K562 (cell line): ENCODE measurements at regions not wholly inside any gene's neighbourhood (a gene's known extent, or its start where the extent isn't known, plus 50 kb on each side); places are given as distances from the start of the nearest gene placed in this dataset.

ENCODE experiments used
- ATAC-seq: fragments of 200-7000 bp; cut with Tn5 transposase; 3 replicates; pipeline ENCODE4 v1.9.1; 2020; ENCODE audit warnings: moderate library complexity
- BruUV-seq: library from RNA; stranded (reverse); fragments of 400-500 nt; replicated peaks from 2 replicates; lab custom pipeline; 2021; lab: Mats Ljungman, UMichigan
- CTCF ChIA-PET: fragments of 300-600 bp; formaldehyde crosslinking; extraction: SDS; loops from one replicate; lab custom pipeline; 2021; ENCODE audit warnings: low intra/inter-chr PET ratio; lab: Yijun Ruan, JAX
- POLR2A ChIA-PET: fragments of 300-600, 350-650 bp; sonication (Branson Sonifier 250); formaldehyde crosslinking; extraction: SDS; loops from one replicate; lab custom pipeline; 2021; ENCODE audit warnings: antibody characterized with exemption, inconsistent platforms; lab: Yijun Ruan, JAX
- DNase-seq, 4 experiments: peaks; one replicate each; pipeline versions ENCODE4 v3.0.0 to v3.0.0-alpha.2; 2011 to 2018; ENCODE audit warnings: low spot score in 3 of 4, mixed read lengths in 3 of 4; ENCODE audit errors: extremely low read depth in 1 of 4
- FAIRE-seq: peaks from 2 replicates; lab custom pipeline; 2011; peaks lifted over from hg19 to GRCh38; lab: Jason Lieb, UNC
- H2AFZ ChIP-seq: 2 replicates; pipeline ENCODE4 v1.6.0; 2011; ENCODE audit warnings: low read depth, low read length, control low read depth, inconsistent platforms
- H3K27ac ChIP-seq: fragments of 200-600 bp; 3 replicates; pipeline ENCODE4 v1.8.0; 2011; ENCODE audit warnings: low read depth, mild to moderate bottlenecking, control low read depth, inconsistent platforms, low read length, moderate library complexity, mixed read lengths; ENCODE audit errors: extremely low read depth
- H3K27me3 ChIP-seq, 2 experiments: fragments of 300-600 bp in 1 of 2; 2 replicates in 1 of 2; 3 replicates in 1 of 2; pipeline versions ENCODE4 v1.6.0 to v1.8.0; 2011; ENCODE audit warnings: inconsistent platforms in 2 of 2, low read length in 2 of 2, mild to moderate bottlenecking in 1 of 2, mixed read lengths in 1 of 2, moderate library complexity in 1 of 2; ENCODE audit not compliant: control insufficient read depth in 2 of 2, insufficient read depth in 2 of 2
- H3K36me3 ChIP-seq: fragments of 300-600 bp; 3 replicates; pipeline ENCODE4 v1.8.0; 2011; ENCODE audit warnings: mild to moderate bottlenecking, low read length, inconsistent platforms; ENCODE audit not compliant: control insufficient read depth, insufficient read depth
- H3K4me1 ChIP-seq, 2 experiments: fragments of 200-600 bp in 1 of 2; replicated peaks in 1 of 2; 2 replicates in 1 of 2; 3 replicates in 1 of 2; pipeline versions ENCODE4 v1.5.1 to v1.8.0; 2011; ENCODE audit warnings: inconsistent platforms in 2 of 2, low read length in 2 of 2, mild to moderate bottlenecking in 1 of 2, mixed read lengths in 1 of 2, moderate library complexity in 1 of 2; ENCODE audit not compliant: control insufficient read depth in 2 of 2, insufficient read depth in 2 of 2
- H3K4me2 ChIP-seq: 2 replicates; pipeline ENCODE4 v1.6.1; 2011; ENCODE audit warnings: low read length, control low read depth, inconsistent platforms, mixed read lengths; ENCODE audit not compliant: insufficient read depth
- H3K4me3 ChIP-seq: fragments of 200-600 bp; sonication (generic), shearing (Covaris generic); 2 replicates; pipeline ENCODE4 v1.5.1; 2016; ENCODE audit warnings: control low read depth, inconsistent platforms
- H3K79me2 ChIP-seq: fragments of 200-600 bp; 3 replicates; pipeline ENCODE4 v1.8.0; 2011; ENCODE audit warnings: low read length, inconsistent platforms; ENCODE audit not compliant: control insufficient read depth, insufficient read depth
- H3K9ac ChIP-seq, 2 experiments: 2 replicates each; pipeline versions ENCODE4 v1.6.0 to v1.6.1; 2011; ENCODE audit warnings: low read depth in 2 of 2, low read length in 2 of 2, control low read depth in 1 of 2, inconsistent platforms in 1 of 2, mild to moderate bottlenecking in 1 of 2, mixed read lengths in 1 of 2; ENCODE audit not compliant: insufficient read depth in 1 of 2
- H3K9me1 ChIP-seq: one replicate; pipeline ENCODE4 v1.6.0; 2011; ENCODE audit warnings: inconsistent platforms, mild to moderate bottlenecking, low read length, moderate library complexity; ENCODE audit not compliant: control insufficient read depth, insufficient read depth
- H3K9me3 ChIP-seq: replicated peaks from 2 replicates; pipeline ENCODE4 v1.5.1; 2011; ENCODE audit warnings: low read depth, low read length, inconsistent platforms; ENCODE audit not compliant: control insufficient read depth, insufficient read depth
- H4K20me1 ChIP-seq: replicated peaks from 2 replicates; pipeline ENCODE4 v1.6.1; 2011; ENCODE audit warnings: low read length, inconsistent platforms, mixed read lengths; ENCODE audit not compliant: control insufficient read depth, insufficient read depth
- ARID1B ChIP-seq: fragments of 450-650 bp; IDR thresholded peaks from 2 replicates; pipeline ENCODE4 v1.6.1; 2016; ENCODE audit warnings: antibody characterized with exemption, mild to moderate bottlenecking, inconsistent platforms
- BRF1 ChIP-seq: IDR thresholded peaks from 3 replicates; pipeline ENCODE4 v1.6.1; 2011; ENCODE audit warnings: borderline replicate concordance, mild to moderate bottlenecking; ENCODE audit not compliant: insufficient read length; ENCODE audit errors: extremely low read depth
- CC2D1A ChIP-seq: fragments of 450-650 bp; IDR thresholded peaks from 2 replicates; pipeline ENCODE4 v1.6.1; 2017; ENCODE audit warnings: mild to moderate bottlenecking
- ELF4 ChIP-seq: fragments of 450-650 bp; formaldehyde crosslinking; IDR thresholded peaks from 2 replicates; pipeline ENCODE4 v1.4.0; 2022; ENCODE audit warnings: missing genetic modification characterization
- FOS ChIP-seq: IDR thresholded peaks from 3 replicates; pipeline ENCODE4 v1.6.1; 2011; ENCODE audit not compliant: insufficient read length; ENCODE audit errors: extremely low read depth
- HDAC8 ChIP-seq: fragments of 450-650 bp; IDR thresholded peaks from 2 replicates; pipeline ENCODE4 v1.6.1; 2016; ENCODE audit warnings: mild to moderate bottlenecking, missing genetic modification characterization, moderate library complexity, missing compliant biosample characterization
- HSF4 ChIP-seq: fragments of 250-450 bp; sonication (Bioruptor Pico); IDR thresholded peaks from 2 replicates; pipeline ENCODE4 v2.1.2; 2022; ENCODE audit warnings: mild to moderate bottlenecking, moderate library complexity, borderline replicate concordance
- NFYB ChIP-seq: IDR thresholded peaks from 2 replicates; pipeline ENCODE4 v1.6.1; 2011; ENCODE audit warnings: mild to moderate bottlenecking, moderate library complexity; ENCODE audit not compliant: insufficient read length; ENCODE audit errors: extremely low read depth
- NONO ChIP-seq, 2 experiments: fragments of 200-400 bp in 1 of 2; fragments of 450-650 bp in 1 of 2; formaldehyde crosslinking in 1 of 2; IDR thresholded peaks; 2 replicates each; pipeline ENCODE4 v1.6.1; 2017; ENCODE audit warnings: low read depth in 2 of 2, mild to moderate bottlenecking in 2 of 2, moderate library complexity in 2 of 2, low read length in 1 of 2
- PCBP1 ChIP-seq: fragments of 200-400 bp; formaldehyde crosslinking; IDR thresholded peaks from 2 replicates; pipeline ENCODE4 v1.6.1; 2018; ENCODE audit warnings: mild to moderate bottlenecking, low read depth, low read length; ENCODE audit not compliant: poor library complexity, severe bottlenecking
- POLR3G ChIP-seq: IDR thresholded peaks from 2 replicates; pipeline ENCODE4 v1.6.1; 2011; ENCODE audit not compliant: insufficient read length, insufficient replicate concordance; ENCODE audit errors: extremely low read depth
- RAD21 ChIP-seq, 2 experiments: fragments of 250-450 bp in 1 of 2; fragments of 450-650 bp in 1 of 2; sonication (Bioruptor Pico) in 1 of 2; formaldehyde crosslinking in 1 of 2; IDR thresholded peaks in 1 of 2; conservative IDR thresholded peaks in 1 of 2; 2 replicates each; pipeline versions ENCODE4 v1.4.0 to v1.8.0; 2020 to 2022; ENCODE audit warnings: mild to moderate bottlenecking in 2 of 2, moderate library complexity in 1 of 2
- SMARCA5 ChIP-seq: fragments of 450-650 bp; IDR thresholded peaks from 2 replicates; pipeline ENCODE4 v1.6.1; 2016
- SOX6 ChIP-seq: fragments of 450-650 bp; IDR thresholded peaks from 2 replicates; pipeline ENCODE4 v1.6.1; 2014; ENCODE audit warnings: mild to moderate bottlenecking
- WGBS: fragments of 100-300 bp; shearing (Covaris generic); methylation state at CpG from one replicate; pipeline ENCODE4 v1.1.6; 2016; ENCODE audit warnings: low coverage, mixed read lengths; ENCODE audit not compliant: insufficient coverage; ENCODE audit errors: missing lambda C conversion rate; 5-methylcytosine and 5-hydroxymethylcytosine counted together
- in situ Hi-C: fragments of 300-500 bp; cut with MboI; formaldehyde crosslinking; loops from 4 replicates; pipeline ENCODE4 v1.15.0; 2018; ENCODE audit warnings: inconsistent platforms, mixed read lengths
- intact Hi-C: fragments of 100-400 bp; cut with micrococcal nuclease; formaldehyde crosslinking; loops from 2 replicates; pipeline ENCODE4 v1.14.2; 2022
- TF ChIP-seq, protein P1 (sequence below): sonication (generic); formaldehyde crosslinking; IDR thresholded peaks from 2 replicates; pipeline ENCODE4 v1.8.1; 2022; ENCODE audit warnings: missing genetic modification reagents
- TF ChIP-seq, protein P2 (sequence below): fragments of 200-800 bp; sonication (Bioruptor generic); IDR thresholded peaks from 2 replicates; pipeline ENCODE4 v1.6.1; 2017; ENCODE audit warnings: missing genetic modification characterization, missing compliant biosample characterization
- TF ChIP-seq, protein P3 (sequence below): fragments of 250-450 bp; sonication (Bioruptor Pico); IDR thresholded peaks from 2 replicates; pipeline ENCODE4 v1.4.0; 2020; ENCODE audit warnings: borderline replicate concordance

GRCh38 chr18:41732356-41732755 is 222.7 kb upstream of the PIK3C3 start (continued):
- TF ChIP-seq, protein P1, sequence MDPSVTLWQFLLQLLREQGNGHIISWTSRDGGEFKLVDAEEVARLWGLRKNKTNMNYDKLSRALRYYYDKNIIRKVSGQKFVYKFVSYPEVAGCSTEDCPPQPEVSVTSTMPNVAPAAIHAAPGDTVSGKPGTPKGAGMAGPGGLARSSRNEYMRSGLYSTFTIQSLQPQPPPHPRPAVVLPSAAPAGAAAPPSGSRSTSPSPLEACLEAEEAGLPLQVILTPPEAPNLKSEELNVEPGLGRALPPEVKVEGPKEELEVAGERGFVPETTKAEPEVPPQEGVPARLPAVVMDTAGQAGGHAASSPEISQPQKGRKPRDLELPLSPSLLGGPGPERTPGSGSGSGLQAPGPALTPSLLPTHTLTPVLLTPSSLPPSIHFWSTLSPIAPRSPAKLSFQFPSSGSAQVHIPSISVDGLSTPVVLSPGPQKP (CRISPR knock-in tag): no peak
- no peak for TF ChIP-seq CC2D1A
- TF ChIP-seq NFYB: no peak
- TF ChIP-seq NONO (IDR thresholded peaks at IDR 0.05; ENCODE audit: low read depth in 2 of 2, low read length in 1 of 2): no peak
- TF ChIP-seq BRF1: no peak

GRCh38 chr18:41731884-41732283 is 223.2 kb upstream of the PIK3C3 start:
- no peak overlapping the region for H2AFZ ChIP-seq
- no TSS peak for BruUV-seq
- intact Hi-C loops: no loop called here
- ATAC-seq (no peak), DNase-seq (no peak), FAIRE-seq (no peak)
- no peaks in the 10 kb centered on the region; the same call in 1 of the 2 replicates for H3K9me3 ChIP-seq
- H3K9me1 ChIP-seq: no peaks in the 10 kb centered on the region
- no peaks in the 10 kb centered on the region for H3K36me3 ChIP-seq
- H3K4me2 ChIP-seq: no peak overlapping the region
- H3K27me3 ChIP-seq: no peaks in the 10 kb centered on the region
- POLR2A ChIA-PET: no interaction called here
- H3K79me2 ChIP-seq: no peaks in the 10 kb centered on the region
- no peak overlapping the region for H3K9ac ChIP-seq
- WGBS: 5% methylated on average over 1 of the region's 1 CpG
- no peaks in the 10 kb centered on the region for H4K20me1 ChIP-seq
- H3K27ac ChIP-seq: no peak overlapping the region
- CTCF ChIA-PET: no interaction called here
- no peak overlapping the region for H3K4me3 ChIP-seq
- H3K4me1 ChIP-seq: no peaks in the 10 kb centered on the region
- in situ Hi-C loops: no loop called here
- TF ChIP-seq, protein P2, sequence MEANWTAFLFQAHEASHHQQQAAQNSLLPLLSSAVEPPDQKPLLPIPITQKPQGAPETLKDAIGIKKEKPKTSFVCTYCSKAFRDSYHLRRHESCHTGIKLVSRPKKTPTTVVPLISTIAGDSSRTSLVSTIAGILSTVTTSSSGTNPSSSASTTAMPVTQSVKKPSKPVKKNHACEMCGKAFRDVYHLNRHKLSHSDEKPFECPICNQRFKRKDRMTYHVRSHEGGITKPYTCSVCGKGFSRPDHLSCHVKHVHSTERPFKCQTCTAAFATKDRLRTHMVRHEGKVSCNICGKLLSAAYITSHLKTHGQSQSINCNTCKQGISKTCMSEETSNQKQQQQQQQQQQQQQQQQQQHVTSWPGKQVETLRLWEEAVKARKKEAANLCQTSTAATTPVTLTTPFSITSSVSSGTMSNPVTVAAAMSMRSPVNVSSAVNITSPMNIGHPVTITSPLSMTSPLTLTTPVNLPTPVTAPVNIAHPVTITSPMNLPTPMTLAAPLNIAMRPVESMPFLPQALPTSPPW (CRISPR knock-in tag): no peak
- TF ChIP-seq HDAC8 (tag): no peak
- TF ChIP-seq RAD21 (CRISPR knock-in tag; conservative IDR thresholded peaks at IDR 0.05 in 1 of 2, IDR thresholded peaks at IDR 0.05 in 1 of 2): no peak
- no peak for TF ChIP-seq ELF4
- TF ChIP-seq FOS: no peak
- no peak for TF ChIP-seq PCBP1
- TF ChIP-seq HSF4 (CRISPR knock-in tag): no peak
- TF ChIP-seq ARID1B: no peak
- no peak for TF ChIP-seq SOX6
- no peak for TF ChIP-seq SMARCA5
- TF ChIP-seq, protein P3, sequence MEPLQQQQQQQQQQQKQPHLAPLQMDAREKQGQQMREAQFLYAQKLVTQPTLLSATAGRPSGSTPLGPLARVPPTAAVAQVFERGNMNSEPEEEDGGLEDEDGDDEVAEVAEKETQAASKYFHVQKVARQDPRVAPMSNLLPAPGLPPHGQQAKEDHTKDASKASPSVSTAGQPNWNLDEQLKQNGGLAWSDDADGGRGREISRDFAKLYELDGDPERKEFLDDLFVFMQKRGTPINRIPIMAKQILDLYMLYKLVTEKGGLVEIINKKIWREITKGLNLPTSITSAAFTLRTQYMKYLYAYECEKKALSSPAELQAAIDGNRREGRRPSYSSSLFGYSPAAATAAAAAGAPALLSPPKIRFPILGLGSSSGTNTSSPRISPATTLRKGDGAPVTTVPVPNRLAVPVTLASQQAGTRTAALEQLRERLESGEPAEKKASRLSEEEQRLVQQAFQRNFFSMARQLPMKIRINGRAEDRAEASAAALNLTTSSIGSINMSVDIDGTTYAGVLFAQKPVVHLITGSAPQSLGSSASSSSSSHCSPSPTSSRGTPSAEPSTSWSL (CRISPR knock-in tag): no peak
- TF ChIP-seq POLR3G: no peak
